Activated naive CD4-positive, alpha-beta T cell treated with anti-CD3 and anti-CD28 coated beads, Interleukin-2, amount 10 ng/mL, durations not matched to agents 7 days and 5 days (primary cell): ENCODE measurements at regions not wholly inside any gene's neighbourhood (a gene's known extent, or its start where the extent isn't known, plus 50 kb on each side); places are given as distances from the start of the nearest gene placed in this dataset.
"Not testable (repeated sequence)": the region's sequence is repeated elsewhere in the genome, so short reads cannot be mapped to it uniquely, and the experiment has no call there.

ENCODE experiments used
- CTCF ChIA-PET: fragments of 350-600 bp; sonication (Branson Sonifier 250); formaldehyde crosslinking; loops from one replicate; lab custom pipeline; 2021; ENCODE audit warnings: antibody characterized with exemption; lab: Charles Lee
- DNase-seq: peaks from one replicate; pipeline ENCODE4 v3.0.0-alpha.2; 2020
- H3K27ac Mint-ChIP-seq: one replicate; pipeline ENCODE4 v1.8.0; 2021; ENCODE audit warnings: mild to moderate bottlenecking, moderate library complexity, mixed read lengths
- H3K27me3 Mint-ChIP-seq: one replicate; pipeline ENCODE4 v1.8.0; 2021; ENCODE audit warnings: mild to moderate bottlenecking, mixed read lengths
- H3K36me3 Mint-ChIP-seq: one replicate; pipeline ENCODE4 v1.8.0; 2021; ENCODE audit warnings: mixed read lengths
- H3K4me1 Mint-ChIP-seq: one replicate; pipeline ENCODE4 v1.8.0; 2021; ENCODE audit warnings: mixed read lengths
- H3K4me3 Mint-ChIP-seq: one replicate; pipeline ENCODE4 v1.8.0; 2021; ENCODE audit warnings: mild to moderate bottlenecking, moderate library complexity, mixed read lengths
- H3K9me3 Mint-ChIP-seq: one replicate; pipeline ENCODE4 v1.8.0; 2021; ENCODE audit warnings: mixed read lengths

DNA sequence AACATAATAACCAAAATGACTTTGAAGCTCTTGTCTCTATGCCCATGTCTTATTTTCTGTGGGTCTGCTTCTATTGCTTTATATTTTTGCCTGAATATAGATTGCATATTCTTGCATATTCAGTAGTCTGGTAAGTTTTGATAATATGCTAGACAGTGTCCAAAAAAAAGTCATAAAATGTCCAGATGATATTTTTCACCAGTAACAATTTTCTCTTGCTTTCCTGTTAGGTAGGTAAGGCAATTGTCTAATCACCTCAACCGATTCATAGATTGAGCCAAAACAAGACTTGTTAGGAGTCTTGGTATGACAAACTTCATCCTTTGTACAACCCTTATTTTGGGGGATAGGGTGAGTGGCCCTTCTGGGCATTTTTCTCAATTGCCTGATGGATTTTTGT, 277.0 kb upstream of the NRP1 start:
- DNase-seq = no peak
- CTCF ChIA-PET = no interaction called here
- Mint-ChIP-seq H3K27ac (no peak overlapping the region), H3K9me3 (peaks cover 3% of the 10 kb centered on the region), H3K27me3 (no peaks in the 10 kb centered on the region), H3K4me1 (no peaks in the 10 kb centered on the region), H3K4me3 (no peak overlapping the region), H3K36me3 (no peaks in the 10 kb centered on the region)

GRCh38 chr10:33609546-33609945, 275.1 kb upstream of the NRP1 start:
- H3K9me3 Mint-ChIP-seq = peaks cover 3% of the 10 kb centered on the region
- no peaks in the 10 kb centered on the region for H3K4me1 Mint-ChIP-seq
- H3K27ac Mint-ChIP-seq = no peak overlapping the region
- H3K36me3 Mint-ChIP-seq = no peaks in the 10 kb centered on the region
- H3K4me3 Mint-ChIP-seq = no peak overlapping the region
- DNase-seq = no peak
- CTCF ChIA-PET = no interaction called here
- H3K27me3 Mint-ChIP-seq = no peaks in the 10 kb centered on the region

DNA sequence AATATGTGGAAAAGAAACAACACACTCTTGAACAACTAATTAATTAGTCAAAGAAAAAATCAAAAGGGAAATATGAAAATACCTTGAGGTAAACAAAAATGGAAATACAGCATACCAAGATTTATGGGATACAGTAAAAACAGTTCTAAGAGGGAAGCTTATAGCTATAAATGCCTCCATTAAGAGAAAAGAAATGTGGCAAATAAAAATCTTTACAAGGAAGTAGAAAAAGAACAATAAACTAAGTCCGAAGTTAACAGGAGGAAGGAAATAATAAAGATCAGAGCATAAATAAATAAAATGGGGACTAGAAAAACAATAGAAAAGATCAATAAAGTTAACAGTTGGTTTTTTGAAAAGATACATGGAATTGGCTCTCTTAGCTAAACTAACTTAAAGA, 267.8 kb upstream of the NRP1 start:
- Mint-ChIP-seq H3K9me3 (peaks cover 4% of the 10 kb centered on the region), H3K27me3 (no peaks in the 10 kb centered on the region), H3K36me3 (no peaks in the 10 kb centered on the region), H3K4me1 (no peaks in the 10 kb centered on the region), H3K4me3 (no peak overlapping the region), H3K27ac (no peak overlapping the region)
- no peak for DNase-seq
- CTCF ChIA-PET = no interaction called here

DNA sequence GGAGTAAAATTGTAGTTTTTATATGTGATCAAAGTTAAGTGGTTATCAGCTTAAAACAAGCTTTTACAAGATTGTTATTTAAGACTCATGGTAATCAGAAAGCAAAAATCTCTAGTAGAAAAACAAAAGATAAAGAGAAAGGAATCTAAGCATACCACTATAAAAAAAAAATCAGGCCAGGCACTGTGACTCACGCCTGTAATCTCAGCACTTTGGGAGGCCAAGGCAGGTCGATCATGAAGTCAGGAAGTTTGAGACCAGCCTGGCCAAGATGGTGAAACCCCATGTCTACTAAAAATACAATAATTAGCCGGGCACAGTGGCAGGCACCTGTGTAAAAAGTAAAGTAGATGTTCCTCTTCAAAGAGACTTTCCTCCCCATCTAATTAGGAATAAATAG, 265.9 kb upstream of the NRP1 start:
- H3K9me3 Mint-ChIP-seq = peaks cover 4% of the 10 kb centered on the region
- no peak for DNase-seq
- H3K4me3 Mint-ChIP-seq = no peak overlapping the region
- no peak overlapping the region for H3K27ac Mint-ChIP-seq
- no peaks in the 10 kb centered on the region for H3K4me1 Mint-ChIP-seq
- no peaks in the 10 kb centered on the region for H3K36me3 Mint-ChIP-seq
- CTCF ChIA-PET = no interaction called here
- no peaks in the 10 kb centered on the region for H3K27me3 Mint-ChIP-seq

DNA sequence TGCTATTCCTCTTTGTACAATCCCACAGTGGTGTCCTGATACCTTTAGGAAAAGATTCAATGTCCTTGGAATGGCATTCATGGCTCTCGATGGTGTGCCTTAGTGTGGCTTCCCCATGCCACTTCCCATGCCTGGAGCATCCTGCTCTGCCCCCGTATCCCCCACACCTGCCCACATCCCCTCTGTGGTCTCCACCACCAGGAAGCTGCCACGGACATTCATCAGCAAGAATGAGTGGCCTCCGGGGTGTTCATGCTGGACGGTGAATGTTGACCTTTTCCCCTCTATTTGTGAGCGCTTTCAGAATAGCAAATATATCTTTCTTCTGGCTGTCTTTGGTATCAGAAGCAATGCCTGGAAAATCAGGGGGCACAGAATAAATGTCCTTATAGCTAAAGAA, 262.0 kb upstream of the NRP1 start:
- Mint-ChIP-seq H3K4me3 (no peak overlapping the region), H3K4me1 (no peaks in the 10 kb centered on the region), H3K9me3 (peaks cover 4% of the 10 kb centered on the region), H3K36me3 (no peaks in the 10 kb centered on the region), H3K27ac (no peak overlapping the region), H3K27me3 (no peaks in the 10 kb centered on the region)
- CTCF ChIA-PET = no interaction called here
- DNase-seq = no peak

DNA sequence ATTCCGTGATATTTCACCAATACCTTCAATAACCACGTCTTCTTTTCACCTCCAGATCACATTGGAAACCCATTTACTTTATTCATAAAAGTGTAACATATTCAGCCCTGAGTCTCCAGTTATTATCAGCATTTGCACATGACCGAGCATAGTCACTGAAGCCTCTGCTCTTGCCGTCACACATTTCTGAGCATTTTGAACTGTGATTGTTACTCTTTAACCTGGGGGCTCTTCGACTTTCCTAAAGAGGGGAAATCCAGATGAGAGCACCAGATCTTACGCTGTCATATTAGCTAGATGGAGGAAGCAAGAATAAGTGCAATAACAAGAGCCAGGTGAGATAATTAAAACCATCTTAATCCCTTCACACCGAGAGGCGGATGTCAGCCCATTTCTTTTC, 260.0 kb upstream of the NRP1 start:
- H3K4me3 Mint-ChIP-seq = no peak overlapping the region
- H3K27ac Mint-ChIP-seq = no peak overlapping the region
- DNase-seq = no peak
- CTCF ChIA-PET = no interaction called here
- H3K36me3 Mint-ChIP-seq = no peaks in the 10 kb centered on the region
- peaks cover 2% of the 10 kb centered on the region for H3K9me3 Mint-ChIP-seq
- H3K27me3 Mint-ChIP-seq = no peaks in the 10 kb centered on the region
- no peaks in the 10 kb centered on the region for H3K4me1 Mint-ChIP-seq

DNA sequence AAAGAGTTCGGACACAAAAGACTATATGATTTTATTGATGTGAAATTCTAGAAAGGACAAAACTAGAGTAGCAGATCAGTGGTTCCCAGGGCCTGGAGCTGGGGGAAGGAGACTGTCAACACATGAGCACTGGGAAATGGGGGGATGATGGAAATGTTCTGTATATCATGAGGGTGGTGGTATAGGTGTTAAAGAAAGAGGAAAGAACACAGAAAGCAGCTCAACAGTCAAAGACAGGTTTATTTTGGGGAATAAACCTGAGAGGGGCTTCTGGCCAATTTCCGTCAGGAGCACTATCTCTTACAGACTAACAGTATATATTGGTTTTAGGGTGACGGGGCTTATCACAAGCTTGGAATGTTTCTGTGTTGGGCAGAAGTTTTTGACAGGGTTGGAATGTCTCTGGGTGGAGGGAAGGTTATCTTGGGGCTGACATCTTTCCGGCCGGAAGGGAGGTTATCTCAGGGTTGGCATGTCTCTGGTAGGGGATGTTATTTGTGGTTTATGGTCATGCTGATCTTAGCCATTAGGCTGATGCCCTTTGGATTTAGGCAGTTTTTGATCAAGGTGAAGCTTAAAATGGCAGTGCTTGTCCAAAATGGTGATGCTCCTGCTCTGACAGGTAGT, 254.6 kb upstream of the NRP1 start:
- no peak overlapping the region for H3K4me3 Mint-ChIP-seq
- H3K27me3 Mint-ChIP-seq = no peaks in the 10 kb centered on the region
- no peak overlapping the region for H3K27ac Mint-ChIP-seq
- H3K36me3 Mint-ChIP-seq = no peaks in the 10 kb centered on the region
- H3K4me1 Mint-ChIP-seq = no peaks in the 10 kb centered on the region
- CTCF ChIA-PET = no interaction called here
- no peak for DNase-seq
- no peaks in the 10 kb centered on the region for H3K9me3 Mint-ChIP-seq

DNA sequence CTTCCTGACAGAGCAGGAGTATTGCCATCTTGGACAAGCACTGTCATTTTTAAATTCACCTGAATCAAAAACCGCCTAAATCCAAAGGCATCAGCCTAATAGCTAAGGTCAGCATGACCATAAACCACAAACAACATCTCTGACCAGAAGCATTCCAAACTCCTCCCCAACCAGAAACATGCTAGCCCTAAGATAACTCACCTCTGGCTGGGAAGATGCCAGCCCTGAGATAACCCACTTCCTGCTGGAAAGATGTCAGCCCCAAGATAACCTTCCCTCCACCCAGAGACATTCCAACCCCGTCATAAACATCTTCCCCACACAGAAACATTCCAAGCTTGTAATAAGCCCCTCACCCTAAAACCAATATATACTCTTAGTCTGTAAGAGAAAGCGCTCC, 250.1 kb upstream of the NRP1 start:
- CTCF ChIA-PET, H3K36me3 Mint-ChIP-seq: not testable (repeated sequence)

DNA sequence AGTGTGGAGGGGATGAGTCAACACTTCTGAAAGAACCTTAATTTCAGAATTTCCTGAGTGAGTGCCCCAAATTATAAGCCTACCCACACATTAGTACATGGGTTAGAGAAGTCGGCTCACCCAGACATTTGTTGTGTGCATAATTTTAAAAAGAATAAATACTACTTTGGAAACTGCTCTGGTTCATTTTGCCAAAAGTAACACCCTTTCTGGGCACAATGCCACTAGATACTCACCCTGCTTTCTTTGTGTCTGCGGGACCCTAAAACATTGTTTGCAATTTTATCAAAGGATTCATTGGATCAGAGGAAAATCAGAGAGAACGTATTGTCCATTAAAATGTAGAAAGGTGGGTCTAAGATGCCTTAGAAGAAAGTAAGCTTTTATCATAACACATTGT, 245.5 kb upstream of the NRP1 start:
- DNase-seq = no peak

More for the DNA sequence above, 250.1 kb upstream of the NRP1 start:
- H3K9me3 Mint-ChIP-seq, H3K27me3 Mint-ChIP-seq, H3K4me3 Mint-ChIP-seq, H3K4me1 Mint-ChIP-seq, DNase-seq, H3K27ac Mint-ChIP-seq: not testable (repeated sequence)

DNA sequence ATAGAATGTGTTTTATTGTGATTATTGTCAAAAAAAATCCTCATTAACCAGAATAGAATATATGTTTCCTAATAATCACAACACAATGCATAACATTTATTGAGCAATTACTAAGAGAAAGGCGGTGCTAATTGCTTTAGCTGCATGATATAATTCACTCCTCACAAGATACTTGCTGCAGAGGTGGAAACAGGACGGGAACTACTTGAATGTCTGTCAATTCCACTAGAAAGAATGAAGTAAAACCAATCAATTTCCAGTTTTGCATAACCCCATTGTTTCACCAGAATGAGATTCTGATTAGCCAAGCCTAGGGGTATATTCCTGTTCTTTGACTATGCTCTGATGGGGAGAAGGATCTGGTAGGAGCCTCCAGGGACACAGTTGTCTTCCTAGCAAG, 239.1 kb upstream of the NRP1 start:
- H3K36me3 Mint-ChIP-seq = no peaks in the 10 kb centered on the region
- CTCF ChIA-PET = no interaction called here
- no peaks in the 10 kb centered on the region for H3K27me3 Mint-ChIP-seq
- DNase-seq = no peak
- no peak overlapping the region for H3K27ac Mint-ChIP-seq
- no peak overlapping the region for H3K4me3 Mint-ChIP-seq
- H3K4me1 Mint-ChIP-seq = no peaks in the 10 kb centered on the region
- no peaks in the 10 kb centered on the region for H3K9me3 Mint-ChIP-seq

More for the DNA sequence above, 245.5 kb upstream of the NRP1 start:
- Mint-ChIP-seq H3K4me3 (no peak overlapping the region), H3K27me3 (no peaks in the 10 kb centered on the region), H3K4me1 (no peaks in the 10 kb centered on the region), H3K36me3 (no peaks in the 10 kb centered on the region), H3K9me3 (no peaks in the 10 kb centered on the region), H3K27ac (no peak overlapping the region)
- CTCF ChIA-PET = no interaction called here

- no peak overlapping the region for H3K27ac Mint-ChIP-seq
- H3K9me3 Mint-ChIP-seq = no peaks in the 10 kb centered on the region
- H3K36me3 Mint-ChIP-seq = no peaks in the 10 kb centered on the region
- no peak for DNase-seq
- H3K4me3 Mint-ChIP-seq = no peak overlapping the region
- CTCF ChIA-PET = no interaction called here
- no peaks in the 10 kb centered on the region for H3K27me3 Mint-ChIP-seq
- H3K4me1 Mint-ChIP-seq = no peaks in the 10 kb centered on the region
These were observed 237.1 kb upstream of the NRP1 start for GRCh38 chr10:33571616-33572015.

- CTCF ChIA-PET = no interaction called here
- H3K27me3 Mint-ChIP-seq = no peaks in the 10 kb centered on the region
- no peaks in the 10 kb centered on the region for H3K9me3 Mint-ChIP-seq
- H3K4me1 Mint-ChIP-seq = no peaks in the 10 kb centered on the region
- no peaks in the 10 kb centered on the region for H3K36me3 Mint-ChIP-seq
- H3K27ac Mint-ChIP-seq = no peak overlapping the region
- H3K4me3 Mint-ChIP-seq = no peak overlapping the region
- DNase-seq = no peak
These were observed 236.0 kb upstream of the NRP1 start for GRCh38 chr10:33570495-33570894.

DNA sequence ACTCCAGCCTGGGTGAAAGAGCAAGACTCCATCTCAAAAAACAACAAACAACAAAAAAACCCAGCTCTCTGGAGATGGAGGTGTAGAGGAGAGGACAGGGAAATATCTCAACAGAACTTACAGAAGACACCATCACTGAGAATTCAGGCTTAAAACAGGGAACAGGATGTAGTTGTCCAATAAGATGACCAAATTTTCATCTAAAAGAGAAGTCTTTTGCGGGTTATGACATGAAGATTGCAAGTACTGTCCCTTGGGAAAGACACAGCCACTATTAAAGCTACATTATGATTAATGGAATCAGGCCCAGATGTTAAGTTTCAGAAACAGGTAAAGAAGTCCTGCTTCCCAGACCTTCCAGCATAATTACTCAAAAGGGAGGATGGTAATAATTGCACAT, 235.2 kb upstream of the NRP1 start:
- Mint-ChIP-seq H3K9me3 (no peaks in the 10 kb centered on the region), H3K27me3 (no peaks in the 10 kb centered on the region), H3K36me3 (no peaks in the 10 kb centered on the region), H3K4me3 (no peak overlapping the region), H3K4me1 (no peaks in the 10 kb centered on the region), H3K27ac (no peak overlapping the region)
- DNase-seq = no peak
- CTCF ChIA-PET = no interaction called here

- Mint-ChIP-seq H3K9me3 (no peaks in the 10 kb centered on the region), H3K4me3 (no peak overlapping the region), H3K27ac (no peak overlapping the region), H3K4me1 (no peaks in the 10 kb centered on the region), H3K27me3 (no peaks in the 10 kb centered on the region), H3K36me3 (no peaks in the 10 kb centered on the region)
- DNase-seq = no peak
- CTCF ChIA-PET = no interaction called here
These were observed 232.0 kb upstream of the NRP1 start for GRCh38 chr10:33566426-33566825.

- Mint-ChIP-seq H3K27ac (no peak overlapping the region), H3K27me3 (no peaks in the 10 kb centered on the region), H3K36me3 (no peaks in the 10 kb centered on the region), H3K9me3 (no peaks in the 10 kb centered on the region), H3K4me3 (no peak overlapping the region), H3K4me1 (no peaks in the 10 kb centered on the region)
- CTCF ChIA-PET = no interaction called here
- no peak for DNase-seq
These were observed 231.5 kb upstream of the NRP1 start for GRCh38 chr10:33566001-33566400.

GRCh38 chr10:33565231-33565630, 230.8 kb upstream of the NRP1 start:
- H3K36me3 Mint-ChIP-seq = no peaks in the 10 kb centered on the region
- H3K4me1 Mint-ChIP-seq = no peaks in the 10 kb centered on the region
- DNase-seq = no peak
- H3K27ac Mint-ChIP-seq = no peak overlapping the region
- H3K27me3 Mint-ChIP-seq = no peaks in the 10 kb centered on the region
- H3K4me3 Mint-ChIP-seq = no peak overlapping the region
- CTCF ChIA-PET = no interaction called here
- no peaks in the 10 kb centered on the region for H3K9me3 Mint-ChIP-seq
